ENCODE measurements at regions not wholly inside any gene's neighbourhood (a gene's known extent, or its start where the extent isn't known, plus 50 kb on each side); places are given as distances from the start of the nearest gene placed in this dataset.
"Not testable (repeated sequence)": the region's sequence is repeated elsewhere in the genome, so short reads cannot be mapped to it uniquely, and the experiment has no call there.

GRCh38 chr14:89743828-89744227 lies 210.7 kb downstream of the EFCAB11 start:
- DNase-seq: no peak

DNA sequence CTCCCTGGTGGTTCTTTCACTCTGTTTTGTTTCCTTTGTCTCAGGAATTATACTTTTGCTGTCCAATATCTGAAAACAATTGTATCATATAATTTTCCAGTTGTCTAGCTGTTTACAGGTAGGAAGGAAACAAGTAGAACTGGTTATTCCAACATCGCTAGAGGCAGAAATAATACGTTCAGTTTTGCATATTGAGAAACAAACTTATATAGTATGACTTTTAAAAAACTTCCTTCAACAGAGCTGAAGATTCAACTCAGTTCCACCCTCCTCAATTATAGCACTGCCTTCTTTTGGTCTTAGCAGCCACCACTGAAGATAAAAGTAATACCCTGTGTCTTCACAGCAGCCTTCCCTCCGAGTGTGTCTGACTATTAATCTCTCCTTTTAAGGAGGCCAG lies 214.3 kb downstream of the EFCAB11 start:
- no peak for DNase-seq

GRCh38 chr14:89736881-89737280 lies 217.6 kb downstream of the EFCAB11 start:
- DNase-seq: no peak

DNA sequence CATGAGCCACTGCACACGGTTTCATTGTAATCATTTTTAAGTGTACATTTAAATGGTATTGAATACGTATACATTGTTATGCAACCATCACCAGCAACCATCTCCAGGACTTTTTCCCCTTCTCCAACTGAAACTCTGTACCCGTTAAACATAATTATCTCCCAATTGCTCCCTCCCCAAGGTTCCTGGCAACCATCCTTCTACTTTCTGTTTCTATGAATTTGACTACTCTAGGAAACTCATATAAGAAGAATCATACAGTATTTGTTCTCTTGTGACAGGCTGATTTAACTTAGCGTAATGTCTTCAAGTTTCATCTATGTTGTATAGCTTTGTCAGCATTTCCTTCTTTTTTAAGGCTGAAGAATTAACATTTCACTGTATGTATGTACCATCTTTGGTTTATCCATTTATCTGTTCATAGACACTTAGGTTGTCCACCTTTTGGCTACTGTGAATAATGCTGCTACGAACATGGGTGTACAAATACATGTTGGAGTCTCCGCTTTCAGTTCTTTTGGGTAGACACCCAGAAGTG lies 223.1 kb downstream of the EFCAB11 start:
- no peak for DNase-seq

DNA sequence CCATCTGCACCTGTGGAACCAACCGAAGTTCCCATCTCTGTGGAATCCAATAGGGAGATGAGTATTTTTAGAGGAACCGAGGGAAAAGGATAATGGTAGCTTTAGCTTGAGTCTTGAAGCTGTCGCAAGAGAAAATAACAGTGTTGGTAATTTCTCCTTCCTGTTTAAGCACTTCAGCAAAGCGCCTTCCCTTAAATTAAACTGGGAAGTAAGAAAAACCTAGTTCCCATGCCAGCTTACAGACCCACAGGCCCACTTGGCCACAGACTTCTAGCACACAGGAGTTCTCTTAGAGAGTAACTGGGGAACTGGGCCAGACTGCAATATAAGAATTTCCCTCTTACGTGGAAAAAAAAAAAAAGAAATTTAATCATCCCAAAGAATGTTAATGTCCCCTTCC lies 223.8 kb downstream of the EFCAB11 start:
- no peak for DNase-seq

- no peak for DNase-seq
These were observed 225.6 kb downstream of the EFCAB11 start for GRCh38 chr14:89728964-89729363.

DNA sequence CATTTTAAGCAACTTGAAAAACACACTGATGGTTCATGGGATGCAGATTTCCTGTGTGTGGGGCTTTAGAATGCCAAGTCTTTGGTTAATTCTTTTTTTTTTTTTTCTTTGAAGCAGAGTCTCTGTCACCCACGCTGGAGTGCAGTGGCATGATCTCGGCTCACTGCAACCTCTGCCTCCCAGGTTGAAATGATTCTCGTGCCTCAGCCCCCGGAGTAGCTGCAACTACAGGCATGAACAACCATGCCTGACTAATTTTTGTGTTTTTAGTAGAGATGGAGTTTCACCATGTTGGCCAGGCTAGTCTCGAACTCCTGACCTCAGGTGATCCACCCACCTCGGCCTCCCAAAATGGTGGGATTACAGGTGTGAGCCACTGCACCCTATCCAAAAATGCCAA lies 228.3 kb downstream of the EFCAB11 start:
- not testable (repeated sequence) for DNase-seq

GRCh38 chr14:89724628-89724960 lies 229.9 kb downstream of the EFCAB11 start:
- no peak for DNase-seq

GRCh38 chr14:89723930-89724627 lies 230.5 kb downstream of the EFCAB11 start:
- DNase-seq: no peak

DNA sequence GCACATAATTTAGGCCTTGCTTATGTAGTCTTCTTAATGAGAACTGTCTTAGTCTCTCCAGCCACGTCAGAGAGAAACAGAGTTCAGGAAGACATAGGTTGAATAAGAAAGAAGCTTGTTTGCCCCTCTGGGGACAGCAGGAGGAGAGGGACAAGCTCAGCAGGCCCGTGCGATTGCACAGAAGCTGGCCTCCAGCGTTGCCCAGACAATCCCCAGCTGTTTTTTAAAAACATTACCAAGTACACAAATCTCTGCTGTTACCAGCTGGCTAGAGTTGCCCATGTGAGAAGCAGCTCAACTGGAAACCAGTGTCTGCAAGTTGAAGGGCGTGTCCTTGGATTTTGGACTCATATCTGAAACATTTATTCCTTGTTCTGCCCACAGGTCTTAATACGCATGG lies 232.6 kb downstream of the EFCAB11 start:
- no peak for DNase-seq

DNA sequence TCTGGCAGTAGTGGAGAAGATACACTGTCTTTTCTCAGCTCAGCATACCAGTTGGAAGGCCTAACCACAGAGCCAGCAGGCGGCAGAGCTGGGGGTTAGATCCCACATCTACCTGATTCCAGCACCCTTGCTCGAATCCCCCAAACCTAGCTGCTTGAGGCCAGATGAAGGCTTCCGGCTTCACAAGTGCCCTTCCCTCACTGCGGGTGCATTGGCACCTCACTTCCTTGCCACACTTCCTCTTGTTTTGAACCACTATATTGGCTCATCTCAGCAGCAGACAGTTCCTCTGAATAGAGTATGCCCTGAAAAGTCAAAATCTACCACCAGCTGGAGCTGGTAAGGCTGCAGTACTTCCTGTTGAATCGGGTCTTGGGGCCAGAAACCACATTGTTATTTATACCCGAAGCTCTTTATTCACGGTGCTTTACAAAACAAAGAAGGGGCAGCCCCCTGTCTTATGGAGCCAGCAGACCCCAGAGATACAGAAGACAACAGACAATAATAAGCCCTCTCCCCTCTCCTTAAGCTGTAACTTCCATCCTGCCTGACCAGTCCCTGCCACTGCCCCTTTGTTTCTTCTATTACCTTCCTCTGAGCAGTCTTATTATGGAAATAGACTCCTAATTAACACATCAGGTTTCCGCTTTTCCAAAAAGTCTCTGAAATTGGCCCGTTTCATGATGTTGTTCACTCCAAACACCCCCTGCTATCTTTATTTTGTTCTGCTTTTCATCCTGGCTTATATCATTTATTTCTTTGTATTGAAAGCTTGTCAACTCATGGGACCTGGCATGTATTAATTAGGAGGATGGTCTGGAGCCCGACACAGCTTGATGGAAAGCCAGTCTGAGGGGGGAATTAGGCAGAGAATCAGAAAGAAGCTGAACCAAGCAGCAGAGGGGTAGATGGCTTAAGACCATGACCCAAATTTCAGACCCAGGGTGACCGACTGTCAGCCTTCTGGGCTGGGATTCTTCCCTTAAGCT lies 233.5 kb downstream of the EFCAB11 start:
- no peak for DNase-seq

- no peak for DNase-seq
These were observed 234.3 kb downstream of the EFCAB11 start for GRCh38 chr14:89720076-89720687.

DNA sequence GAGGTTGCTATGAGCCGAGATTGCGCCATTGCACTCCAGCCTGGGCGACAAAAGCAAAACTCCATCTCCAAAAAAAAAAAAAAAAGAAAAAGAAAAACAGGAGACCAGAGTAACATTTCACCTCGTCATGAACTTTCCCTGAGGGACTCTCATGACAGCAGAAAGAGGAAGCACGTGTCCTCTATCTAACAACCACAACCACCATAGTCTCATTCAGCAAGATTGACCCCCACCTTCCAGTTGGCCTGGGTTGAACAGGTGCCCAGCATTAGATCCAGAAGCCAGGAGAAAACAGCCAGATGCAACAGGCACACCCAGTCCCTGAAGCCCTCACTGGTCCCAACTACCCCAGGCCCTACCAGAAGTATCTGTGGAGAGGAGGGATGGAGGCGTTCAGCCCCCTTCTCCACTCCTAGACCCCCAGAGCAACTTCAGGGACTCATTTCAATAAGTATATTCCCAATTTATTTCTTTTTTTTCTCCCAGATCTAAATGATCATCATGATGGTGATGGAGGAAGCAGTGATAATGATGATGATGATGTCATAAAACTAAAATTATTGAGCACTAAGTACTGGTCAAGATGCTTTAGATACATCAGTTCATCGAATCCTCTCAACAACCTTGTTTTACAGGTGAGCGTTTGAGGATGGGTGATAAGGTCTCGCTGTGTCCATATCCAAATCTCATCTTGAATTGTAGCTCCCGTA lies 235.0 kb downstream of the EFCAB11 start:
- no peak for DNase-seq

- DNase-seq: no peak
These were observed 245.4 kb downstream of the EFCAB11 start for GRCh38 chr14:89708982-89709625.

DNA sequence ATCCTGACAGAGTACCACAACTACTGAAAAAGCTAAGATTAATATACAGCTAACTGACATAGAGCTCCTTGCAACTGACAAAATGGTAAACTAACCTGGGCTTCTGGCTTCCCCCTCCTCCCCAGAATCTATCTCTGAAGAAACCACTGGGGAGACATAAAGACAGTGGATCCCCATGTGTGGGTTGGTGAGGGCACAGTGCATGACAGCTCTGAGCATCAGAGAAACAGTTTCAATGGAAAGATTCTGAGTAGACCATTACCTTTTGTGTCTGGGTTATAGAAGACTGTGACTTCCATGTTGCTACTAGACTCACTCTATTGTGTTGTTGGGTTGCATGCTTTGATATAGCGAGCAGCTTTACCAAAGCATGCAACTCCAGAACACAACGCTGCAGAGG lies 247.4 kb downstream of the EFCAB11 start:
- no peak for DNase-seq

DNA sequence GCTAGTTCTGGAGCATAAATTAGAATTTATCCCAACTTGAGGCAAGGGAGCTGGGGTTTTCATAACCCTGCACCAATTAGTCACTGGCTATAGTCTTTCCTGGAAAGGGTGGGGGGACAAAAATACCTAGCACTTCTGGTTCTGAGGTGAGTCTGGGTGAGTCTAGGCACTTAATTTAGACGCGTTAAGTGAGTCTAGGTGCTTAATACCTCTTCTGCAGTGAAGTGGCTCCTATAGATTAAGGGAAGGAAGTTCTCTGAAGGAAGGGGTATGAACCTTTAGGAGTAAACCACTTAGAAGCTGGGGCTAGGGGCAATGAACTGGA lies 251.7 kb downstream of the EFCAB11 start:
- DNase-seq: no peak

DNA sequence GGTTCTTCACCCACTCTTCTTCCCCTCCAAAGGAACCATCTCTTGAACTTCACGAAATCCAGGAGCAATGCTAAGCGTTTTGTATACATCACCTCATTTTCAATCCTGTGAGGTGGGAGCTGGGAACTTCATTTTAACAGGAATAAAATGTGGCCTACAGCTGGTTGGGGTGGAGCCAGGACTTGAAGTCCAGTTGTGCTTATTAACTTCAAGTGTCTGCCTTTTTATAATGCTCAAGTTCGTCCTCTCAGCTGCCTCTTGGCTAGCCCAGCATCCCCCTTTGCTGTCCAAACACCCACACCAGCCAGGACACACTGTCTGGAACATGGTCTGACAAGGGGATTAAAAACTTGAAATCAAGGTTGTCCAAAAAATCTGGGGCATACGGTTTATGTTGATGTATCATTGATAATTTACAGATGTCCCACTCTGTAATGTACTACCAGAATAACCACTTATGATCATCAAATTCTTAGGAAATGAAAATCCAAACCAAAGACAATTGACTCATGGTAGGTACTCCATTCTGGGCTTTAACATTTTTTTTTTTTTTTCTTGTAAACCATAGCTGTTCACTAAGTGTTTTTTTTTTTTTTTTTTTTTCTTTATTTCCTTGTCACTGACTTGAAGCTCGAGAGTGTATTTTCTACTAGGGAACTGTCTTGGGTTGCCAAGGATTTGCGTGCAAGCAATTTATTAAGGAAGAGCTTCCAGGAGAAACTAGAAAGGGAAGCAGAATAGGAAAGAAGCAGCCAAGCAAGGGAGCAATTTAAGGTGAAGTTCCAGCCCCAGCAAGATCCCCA lies 252.3 kb downstream of the EFCAB11 start:
- no peak for DNase-seq

DNA sequence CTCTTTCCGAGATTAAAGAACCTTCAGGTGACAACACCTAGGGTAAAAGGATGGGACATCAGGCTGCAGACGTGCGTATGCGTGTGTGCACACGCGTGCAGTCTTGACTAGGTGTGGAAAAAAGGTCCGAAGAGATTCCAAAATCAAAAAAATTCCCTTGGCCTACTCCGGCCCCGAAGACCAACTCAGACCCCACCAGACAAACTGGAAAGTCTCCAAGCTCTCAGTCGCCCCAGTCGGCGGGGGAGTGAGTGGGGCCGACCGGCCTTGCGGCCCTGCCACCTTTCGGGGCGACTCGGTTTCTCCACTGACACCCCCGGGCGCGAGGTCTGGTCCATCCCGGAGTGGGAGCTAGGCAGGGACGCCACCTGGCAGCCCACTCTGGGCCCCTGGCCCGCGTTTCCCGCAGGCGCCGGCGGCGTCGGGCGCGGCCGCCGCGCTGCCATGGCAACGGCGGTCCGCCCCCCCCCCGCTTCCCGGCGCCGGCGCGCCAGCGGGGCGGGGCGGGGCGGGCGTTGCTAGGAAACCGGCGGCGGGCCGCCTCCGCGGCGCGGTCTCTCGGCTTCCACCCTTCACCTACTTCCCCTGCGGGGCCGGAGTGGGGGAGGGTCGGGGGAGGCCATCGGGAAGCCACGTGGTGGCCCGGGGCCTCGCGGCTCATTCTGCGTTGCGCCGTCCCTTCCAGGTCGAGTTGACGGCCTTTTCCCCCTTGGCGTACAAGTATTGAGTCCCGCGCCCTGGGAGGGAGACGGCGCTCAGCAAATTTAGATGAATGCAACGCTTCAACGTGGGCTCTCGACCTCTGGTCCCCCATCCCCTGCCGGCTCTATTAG lies 253.1 kb downstream of the EFCAB11 start:
- DNase-seq: peak; percentile 29

- DNase-seq: no peak
These were observed 253.7 kb downstream of the EFCAB11 start for GRCh38 chr14:89700801-89701200.

- DNase-seq: no peak
These were observed 255.5 kb downstream of the EFCAB11 start for GRCh38 chr14:89699071-89699470.

All from SHP77 treated with DMSO at 0.1 percent for 48 hours (cell line).